ENCODE measurements at regions not wholly inside any gene's neighbourhood (a gene's known extent, or its start where the extent isn't known, plus 50 kb on each side); places are given as distances from the start of the nearest gene placed in this dataset.

DNA sequence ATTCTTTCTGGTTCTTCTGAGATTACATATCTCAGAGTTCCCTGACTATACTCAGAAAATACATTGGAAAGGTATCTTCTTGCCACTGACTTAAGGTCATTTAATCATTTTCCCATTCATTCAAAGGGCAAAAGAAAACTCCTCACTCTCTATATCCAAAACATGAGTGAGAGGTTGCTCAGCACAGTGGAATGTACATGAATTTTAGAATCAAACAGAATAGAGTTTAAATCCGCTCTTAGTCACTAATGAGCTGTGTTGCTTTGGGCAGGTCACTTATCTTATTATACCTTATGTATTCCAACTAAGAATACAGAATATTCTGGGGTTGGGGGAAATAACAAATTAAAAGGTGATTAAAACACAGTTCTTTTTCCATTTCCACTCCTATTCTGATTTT, 452.6 kb upstream of the KLF12 start:
- no peak for TF ChIP-seq POLR2A (IDR thresholded peaks at IDR 0.05)
- TF ChIP-seq, protein P1, sequence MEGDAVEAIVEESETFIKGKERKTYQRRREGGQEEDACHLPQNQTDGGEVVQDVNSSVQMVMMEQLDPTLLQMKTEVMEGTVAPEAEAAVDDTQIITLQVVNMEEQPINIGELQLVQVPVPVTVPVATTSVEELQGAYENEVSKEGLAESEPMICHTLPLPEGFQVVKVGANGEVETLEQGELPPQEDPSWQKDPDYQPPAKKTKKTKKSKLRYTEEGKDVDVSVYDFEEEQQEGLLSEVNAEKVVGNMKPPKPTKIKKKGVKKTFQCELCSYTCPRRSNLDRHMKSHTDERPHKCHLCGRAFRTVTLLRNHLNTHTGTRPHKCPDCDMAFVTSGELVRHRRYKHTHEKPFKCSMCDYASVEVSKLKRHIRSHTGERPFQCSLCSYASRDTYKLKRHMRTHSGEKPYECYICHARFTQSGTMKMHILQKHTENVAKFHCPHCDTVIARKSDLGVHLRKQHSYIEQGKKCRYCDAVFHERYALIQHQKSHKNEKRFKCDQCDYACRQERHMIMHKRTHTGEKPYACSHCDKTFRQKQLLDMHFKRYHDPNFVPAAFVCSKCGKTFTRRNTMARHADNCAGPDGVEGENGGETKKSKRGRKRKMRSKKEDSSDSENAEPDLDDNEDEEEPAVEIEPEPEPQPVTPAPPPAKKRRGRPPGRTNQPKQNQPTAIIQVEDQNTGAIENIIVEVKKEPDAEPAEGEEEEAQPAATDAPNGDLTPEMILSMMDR (IDR thresholded peaks at IDR 0.05), result no peak
